ENCODE measurements at regions not wholly inside any gene's neighbourhood (a gene's known extent, or its start where the extent isn't known, plus 50 kb on each side); places are given as distances from the start of the nearest gene placed in this dataset.
"Not testable (repeated sequence)": the region's sequence is repeated elsewhere in the genome, so short reads cannot be mapped to it uniquely, and the experiment has no call there.

DNA sequence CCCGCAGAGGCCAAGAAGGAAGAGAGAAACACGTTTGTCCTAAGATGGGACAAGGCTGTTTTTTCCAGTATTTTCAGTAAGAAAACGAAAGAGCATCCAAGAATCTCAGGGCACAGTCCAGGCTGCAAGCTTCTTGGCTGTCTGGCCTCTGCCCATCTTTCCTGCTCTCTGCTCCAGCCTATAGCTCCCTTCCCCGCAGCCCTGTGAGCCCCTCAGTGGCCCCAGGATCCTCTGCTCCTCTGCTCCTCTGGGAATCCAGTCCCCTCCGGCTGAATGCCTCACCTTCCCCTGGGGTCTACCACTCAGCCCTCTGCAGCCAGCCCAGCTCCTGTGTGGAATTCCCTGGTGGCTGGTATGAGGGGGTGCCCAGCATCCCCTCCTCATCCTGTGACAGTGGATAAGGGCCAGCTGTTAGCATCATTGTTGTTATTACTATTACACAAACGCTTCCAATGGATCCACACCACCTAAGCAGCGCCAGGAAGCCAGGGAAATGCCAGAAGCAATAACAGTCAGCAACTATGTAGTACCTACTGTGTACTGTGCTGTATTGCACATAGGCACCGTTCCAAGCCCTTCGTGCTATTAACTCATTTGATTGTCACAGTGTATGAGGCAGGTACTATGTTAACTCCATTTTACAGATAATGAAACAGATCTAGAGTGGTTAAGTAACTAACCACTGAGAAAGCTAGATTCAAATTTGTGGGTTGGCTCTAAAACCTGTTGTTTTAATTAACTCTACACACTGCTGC lies 60.3 kb upstream of the PTPN1 start:
- TF ChIP-seq, protein P1, sequence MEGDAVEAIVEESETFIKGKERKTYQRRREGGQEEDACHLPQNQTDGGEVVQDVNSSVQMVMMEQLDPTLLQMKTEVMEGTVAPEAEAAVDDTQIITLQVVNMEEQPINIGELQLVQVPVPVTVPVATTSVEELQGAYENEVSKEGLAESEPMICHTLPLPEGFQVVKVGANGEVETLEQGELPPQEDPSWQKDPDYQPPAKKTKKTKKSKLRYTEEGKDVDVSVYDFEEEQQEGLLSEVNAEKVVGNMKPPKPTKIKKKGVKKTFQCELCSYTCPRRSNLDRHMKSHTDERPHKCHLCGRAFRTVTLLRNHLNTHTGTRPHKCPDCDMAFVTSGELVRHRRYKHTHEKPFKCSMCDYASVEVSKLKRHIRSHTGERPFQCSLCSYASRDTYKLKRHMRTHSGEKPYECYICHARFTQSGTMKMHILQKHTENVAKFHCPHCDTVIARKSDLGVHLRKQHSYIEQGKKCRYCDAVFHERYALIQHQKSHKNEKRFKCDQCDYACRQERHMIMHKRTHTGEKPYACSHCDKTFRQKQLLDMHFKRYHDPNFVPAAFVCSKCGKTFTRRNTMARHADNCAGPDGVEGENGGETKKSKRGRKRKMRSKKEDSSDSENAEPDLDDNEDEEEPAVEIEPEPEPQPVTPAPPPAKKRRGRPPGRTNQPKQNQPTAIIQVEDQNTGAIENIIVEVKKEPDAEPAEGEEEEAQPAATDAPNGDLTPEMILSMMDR (conservative IDR thresholded peaks at IDR 0.05; ENCODE audit: low read depth, low read length), result no peak
- DNase-seq (ENCODE audit: low read depth), result no peak
- no peak overlapping the region for H3K4me3 ChIP-seq (ENCODE audit: low read length)

DNA sequence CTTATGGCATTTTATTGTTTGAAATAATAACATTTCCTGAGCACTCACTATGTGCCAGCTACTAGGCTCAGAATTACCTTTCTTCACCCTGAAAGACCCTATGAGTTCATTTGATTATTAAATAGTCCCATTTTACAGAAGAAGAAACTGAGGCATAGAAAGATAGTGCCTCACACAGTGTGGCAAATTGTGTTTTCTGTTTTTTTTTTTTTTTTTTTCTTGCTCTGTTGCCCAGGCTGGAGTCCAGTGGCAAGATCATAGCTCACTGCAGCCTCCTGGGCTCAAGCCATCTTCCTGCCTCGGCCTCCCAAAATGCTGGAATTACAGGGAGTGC lies 59.7 kb upstream of the PTPN1 start:
- H3K4me3 ChIP-seq (ENCODE audit: low read length), result no peak overlapping the region
- no peak for DNase-seq (ENCODE audit: low read depth)
- TF ChIP-seq, protein P1 (conservative IDR thresholded peaks at IDR 0.05; ENCODE audit: low read depth, low read length), result no peak

- TF ChIP-seq, protein P1 (conservative IDR thresholded peaks at IDR 0.05; ENCODE audit: low read depth, low read length), result no peak
- DNase-seq (ENCODE audit: low read depth), result no peak
- no peak overlapping the region for H3K4me3 ChIP-seq (ENCODE audit: low read length)
Observed at GRCh38 chr20:50450881-50451752, 59.1 kb upstream of the PTPN1 start.

- not testable (repeated sequence) for H3K4me3 ChIP-seq (ENCODE audit: low read length); DNase-seq (ENCODE audit: low read depth)
Observed at GRCh38 chr20:50451792-50452425, 58.3 kb upstream of the PTPN1 start.

DNA sequence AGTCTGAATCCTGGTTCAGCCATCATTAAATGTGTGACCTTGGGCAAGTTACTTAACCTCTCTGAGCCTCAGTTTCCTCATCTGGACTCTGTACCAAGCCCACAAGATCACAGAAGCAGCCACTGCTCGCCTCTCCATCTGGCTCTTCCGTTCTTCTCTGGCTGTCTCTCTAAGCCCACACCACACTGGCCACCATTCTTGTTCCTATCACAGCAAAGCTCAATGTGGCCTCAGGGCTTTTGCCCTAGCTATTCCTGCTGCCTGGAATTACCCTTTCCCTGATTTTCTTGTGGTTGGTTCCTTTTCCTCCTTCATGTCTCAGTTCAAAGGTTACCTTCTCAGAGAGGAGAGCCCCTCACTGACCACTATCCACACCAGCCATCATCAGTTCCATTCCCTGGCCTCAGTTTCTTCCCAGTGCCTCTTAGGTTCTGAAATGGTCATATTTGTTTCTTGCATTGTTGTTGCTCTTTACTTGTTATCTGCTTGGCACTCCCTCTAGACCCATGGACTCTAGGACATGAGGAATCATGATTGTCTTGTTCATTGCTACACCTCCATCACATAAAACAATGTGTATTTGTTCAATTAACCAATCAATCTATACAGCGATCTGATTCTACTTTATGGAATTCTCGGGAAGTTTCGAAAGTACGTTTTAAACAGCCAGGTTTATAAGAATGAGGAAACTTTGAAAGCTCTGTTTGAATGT lies 56.5 kb upstream of the PTPN1 start:
- TF ChIP-seq, protein P1 (conservative IDR thresholded peaks at IDR 0.05; ENCODE audit: low read depth, low read length), result no peak
- no peak for DNase-seq (ENCODE audit: low read depth)

GRCh38 chr20:50455245-50455644 lies 54.9 kb upstream of the PTPN1 start:
- DNase-seq (ENCODE audit: low read depth); H3K4me3 ChIP-seq (ENCODE audit: low read length): not testable (repeated sequence)

More for the DNA sequence above, 56.5 kb upstream of the PTPN1 start:
- no peak overlapping the region for H3K4me3 ChIP-seq (ENCODE audit: low read length)

- TF ChIP-seq, protein P1 (conservative IDR thresholded peaks at IDR 0.05; ENCODE audit: low read depth, low read length), result no peak
- no peak overlapping the region for H3K4me3 ChIP-seq (ENCODE audit: low read length)
- DNase-seq (ENCODE audit: low read depth), result no peak
Observed at GRCh38 chr20:50455656-50456451, 54.3 kb upstream of the PTPN1 start.
